ENCODE measurements at regions not wholly inside any gene's neighbourhood (a gene's known extent, or its start where the extent isn't known, plus 50 kb on each side); places are given as distances from the start of the nearest gene placed in this dataset.
A peak's percentile ranks its signal among the peaks of the same experiment; 100 is the strongest.
"Not testable (repeated sequence)": the region's sequence is repeated elsewhere in the genome, so short reads cannot be mapped to it uniquely, and the experiment has no call there.

DNA sequence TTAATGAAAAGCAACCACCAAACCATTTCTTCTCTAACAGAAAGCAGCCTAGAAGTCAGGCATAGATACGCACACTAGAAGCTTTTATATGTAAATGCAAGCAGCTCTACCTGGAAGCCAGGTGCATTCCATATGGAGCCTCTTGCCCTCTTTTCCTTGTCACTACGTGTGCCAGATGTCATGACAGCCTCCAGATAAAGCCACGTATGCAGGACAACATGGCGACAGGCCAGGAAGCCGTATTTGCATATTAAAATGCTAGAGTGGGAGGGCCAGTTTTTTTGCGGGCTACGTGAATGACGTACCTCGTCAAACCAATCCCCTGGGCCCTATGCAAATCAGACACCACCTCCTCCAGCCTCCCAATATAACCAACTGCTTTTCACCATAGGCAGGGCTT, 308.1 kb upstream of the SPTLC3 start:
- no peak for DNase-seq

GRCh38 chr20:12702312-12702711, 306.5 kb upstream of the SPTLC3 start:
- DNase-seq, result no peak

DNA sequence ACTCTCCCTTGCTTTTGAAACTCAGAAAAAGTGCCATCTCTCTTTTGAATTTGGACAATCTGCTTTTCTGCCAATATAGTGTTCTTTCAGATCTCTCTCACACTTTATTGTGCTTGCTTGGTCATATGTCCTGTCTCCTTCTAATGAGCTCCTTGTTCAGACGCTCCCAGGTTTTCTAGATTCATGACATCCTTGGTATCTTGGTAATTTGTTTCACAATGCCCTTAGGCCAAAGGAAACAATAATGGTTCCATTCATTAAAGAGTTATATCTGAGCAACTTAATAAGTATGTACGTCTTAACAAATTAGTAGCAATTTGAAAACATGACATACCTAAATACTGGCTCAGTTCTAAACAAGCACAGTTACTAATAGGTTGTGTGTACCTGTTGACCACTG, 293.4 kb upstream of the SPTLC3 start:
- DNase-seq, result no peak

DNA sequence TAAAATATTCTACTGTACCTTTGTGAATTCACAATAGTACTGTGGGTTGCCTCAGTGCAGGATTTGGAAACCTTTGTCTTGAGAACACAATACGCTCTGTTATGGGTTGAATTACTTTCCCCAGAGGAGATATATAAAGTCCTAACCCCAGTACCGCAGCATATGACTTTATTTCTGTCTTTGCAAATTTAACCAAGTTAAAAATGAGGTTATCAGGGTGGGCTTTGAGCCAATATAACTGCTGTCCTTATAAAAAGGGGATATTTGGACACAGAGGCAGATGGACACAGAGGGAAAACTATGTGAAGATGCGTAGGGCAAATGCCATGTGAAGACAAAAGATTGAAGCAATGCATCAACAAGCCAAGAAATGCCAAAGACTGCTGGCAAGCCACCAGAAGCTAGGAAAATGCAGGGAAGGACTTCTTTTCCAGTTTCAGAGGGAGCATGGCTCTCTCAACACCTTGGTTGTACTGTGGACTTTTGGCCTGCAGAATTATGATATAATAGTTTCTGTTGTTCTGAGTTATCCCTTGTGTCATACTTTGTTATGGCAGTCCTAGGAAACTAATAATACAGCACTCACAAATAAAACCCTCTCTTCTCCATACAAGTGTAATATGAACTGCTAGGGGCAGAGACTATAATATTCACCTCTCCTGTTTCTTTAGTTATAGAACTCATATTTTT, 292.6 kb upstream of the SPTLC3 start:
- no peak for DNase-seq

DNA sequence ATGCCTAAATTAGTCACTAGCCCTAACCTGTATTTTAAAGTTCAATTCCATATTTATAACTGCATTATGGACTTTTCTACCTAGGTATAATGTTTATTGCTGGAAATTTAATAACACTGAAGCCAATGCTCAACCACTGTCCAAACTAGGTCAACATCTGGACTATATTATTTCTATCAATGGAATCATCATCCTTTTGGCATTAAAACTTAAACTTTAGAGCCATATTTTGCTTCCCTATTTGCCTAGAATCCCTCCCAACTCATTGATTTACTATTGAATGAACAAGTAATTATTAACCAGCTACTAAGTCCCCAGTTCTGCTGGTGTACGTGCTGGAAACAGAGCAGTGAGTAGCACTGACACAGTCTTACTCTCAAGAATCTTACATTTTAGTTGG, 291.7 kb upstream of the SPTLC3 start:
- DNase-seq, result no peak

GRCh38 chr20:12718619-12719018, 290.2 kb upstream of the SPTLC3 start:
- no peak for DNase-seq

DNA sequence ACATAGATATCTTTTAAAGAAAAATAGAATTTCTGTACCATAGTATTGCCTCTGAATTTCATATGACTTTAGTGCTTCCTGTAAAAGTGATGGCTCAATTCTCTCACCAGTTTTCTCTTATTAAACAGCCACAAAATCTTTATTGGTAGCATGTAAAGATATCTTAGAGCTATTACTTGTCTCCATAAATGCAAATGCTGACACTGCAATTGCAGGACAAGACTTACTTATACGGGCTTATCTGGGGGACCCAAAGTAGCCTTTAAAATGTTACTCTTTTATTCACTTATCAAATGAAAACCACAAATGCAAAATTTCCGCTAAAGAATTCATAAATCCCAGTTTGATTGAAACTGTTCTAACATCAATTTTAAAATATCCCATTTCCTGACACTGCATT, 287.1 kb upstream of the SPTLC3 start:
- DNase-seq, result no peak

GRCh38 chr20:12722091-12722490, 286.7 kb upstream of the SPTLC3 start:
- no peak for DNase-seq

DNA sequence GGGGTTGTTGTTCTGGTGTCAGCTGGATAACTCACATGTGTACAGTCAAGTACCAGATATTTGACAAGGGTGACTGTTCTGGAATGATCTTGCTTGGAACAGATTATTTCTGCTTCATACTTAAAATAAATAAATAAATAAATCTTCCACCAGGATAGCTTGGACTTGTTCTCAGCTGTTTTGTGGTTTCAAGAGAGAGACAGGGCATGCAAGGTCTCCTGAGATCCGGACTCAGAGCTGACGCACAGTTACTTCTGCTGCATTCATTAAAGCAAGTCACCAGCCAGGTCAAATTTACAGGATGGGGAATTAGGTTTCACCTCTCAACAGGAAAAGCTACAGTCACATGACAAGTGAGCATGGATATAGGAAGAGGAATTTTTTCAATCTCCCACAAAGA, 285.0 kb upstream of the SPTLC3 start:
- no peak for DNase-seq

DNA sequence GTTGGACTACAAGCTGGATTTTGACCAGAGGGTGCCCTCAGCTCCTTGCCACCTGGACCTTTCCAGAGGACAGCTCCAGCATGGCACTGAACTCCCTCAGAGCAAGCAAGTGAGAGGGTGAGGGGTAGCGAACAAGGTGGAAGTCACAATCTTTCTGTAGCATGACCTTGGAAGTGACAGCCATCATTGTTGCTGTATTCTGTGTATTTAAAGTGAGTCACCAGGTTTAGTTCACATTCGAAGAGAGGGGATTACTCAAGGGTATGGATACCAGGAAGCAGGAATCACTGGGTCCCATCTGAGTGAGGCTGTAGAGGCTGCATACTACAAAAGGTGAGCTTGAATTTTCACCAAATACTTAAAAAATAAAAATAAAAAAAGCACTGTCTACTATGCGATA, 280.0 kb upstream of the SPTLC3 start:
- DNase-seq, result no peak

- no peak for DNase-seq
These were observed 279.4 kb upstream of the SPTLC3 start for GRCh38 chr20:12729326-12729725.

GRCh38 chr20:12733811-12734210, 275.0 kb upstream of the SPTLC3 start:
- no peak for DNase-seq

DNA sequence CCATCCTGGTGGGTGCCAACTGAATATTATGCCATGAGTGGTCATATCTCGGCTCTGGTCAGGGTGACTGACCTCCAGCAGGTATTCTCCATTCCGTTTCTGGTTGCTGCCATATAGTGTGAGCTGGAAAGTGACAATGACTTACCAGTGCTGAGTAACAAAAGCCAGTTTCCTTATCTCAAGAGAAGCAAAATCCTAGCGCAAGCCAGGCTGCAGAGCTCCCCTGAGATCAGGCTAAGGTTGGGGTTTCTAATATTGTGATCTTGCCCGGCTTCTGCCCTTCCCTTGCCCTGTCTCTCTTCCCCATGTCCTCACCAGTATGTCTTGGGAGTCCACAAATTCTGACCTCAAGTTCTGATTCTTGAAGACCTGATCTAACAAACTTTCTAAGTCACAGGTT, 271.3 kb upstream of the SPTLC3 start:
- no peak for DNase-seq

DNA sequence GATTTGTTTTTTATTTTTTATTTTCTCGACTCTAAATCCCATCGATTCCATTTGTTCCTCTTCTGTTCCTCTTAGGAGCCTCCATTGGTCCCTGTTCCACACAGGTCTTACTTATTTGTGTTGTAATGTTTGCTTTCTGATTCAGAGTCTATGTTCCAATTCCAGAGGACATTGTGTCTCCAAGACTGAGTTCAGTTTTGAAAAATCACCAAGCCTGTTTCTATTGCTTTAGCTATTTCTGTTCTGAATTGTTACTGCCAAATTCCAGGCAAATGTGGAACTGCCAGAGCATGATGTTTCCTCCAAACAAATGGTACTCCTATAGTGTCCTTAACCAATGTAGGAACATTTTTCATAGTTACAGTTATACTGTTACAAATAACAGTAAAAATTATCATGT, 270.9 kb upstream of the SPTLC3 start:
- no peak for DNase-seq

DNA sequence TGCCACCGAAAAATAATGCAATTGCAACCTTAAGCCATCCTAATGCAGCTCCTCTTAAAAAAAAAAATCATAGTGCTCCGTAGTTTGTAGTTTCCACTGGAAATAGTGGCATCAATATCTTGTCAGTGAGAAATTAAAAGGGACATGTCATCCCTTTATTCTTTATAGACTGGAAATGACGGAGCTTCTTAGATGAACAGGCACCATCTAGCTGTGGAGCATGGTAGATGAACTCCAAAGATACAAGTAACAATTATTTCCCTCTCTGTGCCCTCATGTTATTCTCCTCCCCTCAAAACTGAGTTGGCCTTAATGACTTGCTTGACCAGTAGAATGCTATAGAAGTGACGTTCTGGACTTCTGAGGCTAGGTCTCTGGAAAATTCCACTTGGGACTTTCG, 268.1 kb upstream of the SPTLC3 start:
- no peak for DNase-seq

DNA sequence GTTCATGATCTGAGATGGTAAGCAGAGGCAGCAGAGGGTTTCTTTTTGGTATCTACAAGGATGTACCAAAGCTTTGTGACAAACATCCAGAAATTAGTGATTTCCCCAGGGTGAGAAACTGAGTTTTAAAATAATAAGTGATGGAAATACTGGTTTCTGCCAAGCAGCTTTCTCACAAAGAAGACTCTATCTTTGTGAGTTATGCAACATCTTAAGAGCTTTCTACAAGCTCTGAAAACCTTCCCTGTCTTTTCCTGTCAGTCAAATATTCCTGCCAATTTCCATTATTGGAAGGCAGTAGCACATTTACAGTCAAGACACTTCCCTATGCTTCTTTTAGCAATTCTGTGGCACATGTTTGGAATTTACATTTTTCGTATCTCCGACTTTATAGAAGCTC, 264.7 kb upstream of the SPTLC3 start:
- no peak for DNase-seq

DNA sequence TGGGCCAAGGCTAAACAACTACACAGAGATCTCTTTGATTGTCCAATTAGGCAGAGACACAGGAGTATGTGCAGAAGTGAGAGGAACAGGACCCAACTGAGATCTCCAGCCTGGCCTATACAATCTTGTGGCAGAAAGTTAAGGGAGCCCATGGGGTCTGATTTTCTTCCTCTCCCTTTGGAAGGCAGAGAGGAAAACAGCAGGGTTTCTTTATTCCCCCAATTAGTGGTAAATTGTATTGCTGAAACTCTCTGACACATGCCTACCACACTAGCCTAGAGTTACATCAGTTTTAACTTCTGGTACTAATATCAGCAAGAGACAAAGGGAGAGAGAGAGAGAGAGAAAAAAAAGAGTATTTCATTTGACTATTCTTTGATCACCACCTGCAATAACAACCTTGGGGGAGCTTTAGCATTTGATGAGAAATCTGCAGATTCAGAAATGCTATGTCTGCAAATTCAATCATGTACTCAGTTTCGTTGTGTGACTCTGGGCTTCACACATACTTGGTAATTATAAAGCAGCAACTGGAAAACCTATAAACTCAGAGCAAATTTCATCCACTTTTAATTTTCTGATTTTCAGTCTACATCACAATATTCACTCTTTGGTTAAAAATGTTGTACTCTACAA, 260.3 kb upstream of the SPTLC3 start:
- DNase-seq, result no peak

- DNase-seq, result no peak
These were observed 258.6 kb upstream of the SPTLC3 start for GRCh38 chr20:12750221-12750620.

DNA sequence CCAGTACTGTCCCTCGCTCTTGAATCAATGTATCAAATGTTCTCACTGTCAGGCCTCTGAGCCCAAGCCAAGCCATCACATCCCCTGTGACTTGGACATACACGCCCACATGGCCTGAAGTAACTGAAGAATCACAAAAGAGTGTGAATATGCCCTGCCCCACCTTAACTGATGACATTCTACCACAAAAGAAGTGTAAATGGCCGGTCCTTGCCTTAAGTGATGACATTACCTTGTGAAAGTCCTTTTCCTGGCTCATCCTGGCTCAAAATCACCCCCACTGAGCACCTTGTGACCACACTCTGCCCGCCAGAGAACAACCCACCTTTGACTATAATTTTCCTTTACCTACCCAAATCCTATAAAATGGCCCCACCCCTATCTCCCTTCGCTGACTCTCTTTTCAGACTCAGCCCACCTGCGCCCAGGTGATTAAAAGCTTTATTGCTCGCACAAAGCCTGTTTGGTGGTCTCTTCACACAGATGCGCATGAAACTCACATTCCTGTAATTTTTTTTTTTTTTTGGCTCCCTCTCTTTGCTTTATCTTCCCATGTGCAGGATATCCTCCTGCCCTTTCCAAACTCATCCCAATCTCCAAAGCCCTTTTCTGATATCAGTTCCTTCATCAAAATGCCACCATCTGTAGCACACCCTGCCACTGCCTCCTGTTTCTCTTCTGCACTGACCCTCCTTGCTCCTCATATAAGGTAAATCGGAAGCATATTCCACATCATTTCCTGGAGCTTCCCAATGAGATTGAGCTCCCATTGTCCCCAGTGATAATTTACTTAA, 255.7 kb upstream of the SPTLC3 start:
- not testable (repeated sequence) for DNase-seq

DNA sequence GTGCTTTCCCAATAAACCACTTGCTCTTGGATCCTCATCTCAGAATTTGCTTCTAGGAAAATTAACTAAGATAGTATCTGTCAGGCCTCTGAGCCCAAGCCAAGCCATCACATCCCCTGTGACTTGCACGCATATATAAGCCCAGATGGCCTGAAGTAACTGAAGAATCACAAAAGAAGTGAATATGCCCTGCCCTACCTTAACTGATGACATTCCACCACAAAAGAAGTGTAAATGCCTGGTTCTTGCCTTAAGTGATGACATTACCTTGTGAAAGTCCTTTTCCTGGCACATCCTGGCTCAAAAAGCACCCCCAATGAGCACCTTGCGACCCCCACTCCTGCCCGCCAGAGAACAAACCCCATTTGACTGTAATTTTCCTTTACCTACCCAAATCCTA, 255.0 kb upstream of the SPTLC3 start:
- DNase-seq, result not testable (repeated sequence)

GRCh38 chr20:12759493-12759892, 249.3 kb upstream of the SPTLC3 start:
- not testable (repeated sequence) for DNase-seq

GRCh38 chr20:12762725-12763124, 246.0 kb upstream of the SPTLC3 start:
- peak; percentile 13 for DNase-seq

- DNase-seq, result no peak
These were observed 245.4 kb upstream of the SPTLC3 start for GRCh38 chr20:12763406-12763805.

GRCh38 chr20:12764053-12764452, 244.7 kb upstream of the SPTLC3 start:
- DNase-seq, result no peak

All from NCI-H1436 (cell line).